OCI-LY3 (cell line): ENCODE measurements at regions not wholly inside any gene's neighbourhood (a gene's known extent, or its start where the extent isn't known, plus 50 kb on each side); places are given as distances from the start of the nearest gene placed in this dataset.

Experiments
- EZH2phosphoT487 ChIP-seq: fragments of 200-600 bp; shearing (Covaris generic); IDR thresholded peaks from 2 replicates; pipeline ENCODE4 v1.6.1; 2018; ENCODE audit warnings: antibody characterized with exemption, mixed run types, low read depth
- TF ChIP-seq, protein P1 (sequence below): fragments of 200-600, 300-600 bp; sonication (generic); IDR thresholded peaks from 2 replicates; pipeline ENCODE4 v1.5.1; 2014; ENCODE audit warnings: antibody characterized with exemption, low read length, low read depth

DNA sequence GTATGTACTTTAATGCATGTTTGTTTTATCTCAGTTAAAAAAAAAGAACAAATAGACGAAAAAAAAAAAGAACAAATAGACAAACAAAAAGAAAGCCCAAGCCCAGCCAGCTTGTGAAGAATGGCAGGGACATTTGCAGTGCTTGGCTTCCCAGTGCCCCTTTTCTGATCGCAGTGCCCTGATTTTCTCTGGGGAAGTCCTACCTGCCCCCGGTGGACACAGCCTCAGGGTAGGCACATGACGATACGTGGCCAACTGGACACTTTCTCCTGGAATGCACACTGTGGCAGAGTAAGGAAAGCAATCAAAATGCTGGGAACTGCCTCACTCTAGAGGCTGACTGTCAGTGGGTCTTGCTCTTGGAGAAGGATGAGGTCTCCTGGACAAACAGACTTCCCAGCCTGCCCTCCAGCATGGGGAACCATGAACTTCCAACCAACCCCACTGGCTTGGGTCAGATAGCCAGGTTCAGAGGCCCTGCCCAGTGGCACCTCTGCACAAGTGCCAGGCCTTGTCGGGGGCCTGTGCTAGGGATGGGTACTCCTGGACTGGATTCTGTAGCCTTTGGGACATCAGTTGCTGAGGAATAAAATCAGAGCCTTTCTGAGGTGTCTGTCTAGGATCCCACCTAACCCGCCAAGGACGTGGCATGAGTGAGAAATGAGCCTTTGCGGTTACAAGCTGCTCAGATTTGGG lies 76.7 kb downstream of the INHBB start:
- TF ChIP-seq, protein P1, sequence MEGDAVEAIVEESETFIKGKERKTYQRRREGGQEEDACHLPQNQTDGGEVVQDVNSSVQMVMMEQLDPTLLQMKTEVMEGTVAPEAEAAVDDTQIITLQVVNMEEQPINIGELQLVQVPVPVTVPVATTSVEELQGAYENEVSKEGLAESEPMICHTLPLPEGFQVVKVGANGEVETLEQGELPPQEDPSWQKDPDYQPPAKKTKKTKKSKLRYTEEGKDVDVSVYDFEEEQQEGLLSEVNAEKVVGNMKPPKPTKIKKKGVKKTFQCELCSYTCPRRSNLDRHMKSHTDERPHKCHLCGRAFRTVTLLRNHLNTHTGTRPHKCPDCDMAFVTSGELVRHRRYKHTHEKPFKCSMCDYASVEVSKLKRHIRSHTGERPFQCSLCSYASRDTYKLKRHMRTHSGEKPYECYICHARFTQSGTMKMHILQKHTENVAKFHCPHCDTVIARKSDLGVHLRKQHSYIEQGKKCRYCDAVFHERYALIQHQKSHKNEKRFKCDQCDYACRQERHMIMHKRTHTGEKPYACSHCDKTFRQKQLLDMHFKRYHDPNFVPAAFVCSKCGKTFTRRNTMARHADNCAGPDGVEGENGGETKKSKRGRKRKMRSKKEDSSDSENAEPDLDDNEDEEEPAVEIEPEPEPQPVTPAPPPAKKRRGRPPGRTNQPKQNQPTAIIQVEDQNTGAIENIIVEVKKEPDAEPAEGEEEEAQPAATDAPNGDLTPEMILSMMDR, result no peak
- no peak for TF ChIP-seq EZH2phosphoT487
